Endodermal cell (in vitro differentiated cells): ENCODE measurements at regions not wholly inside any gene's neighbourhood (a gene's known extent, or its start where the extent isn't known, plus 50 kb on each side); places are given as distances from the start of the nearest gene placed in this dataset.

ENCODE experiments used
- DNase-seq: peaks from one replicate; pipeline ENCODE4 v3.0.0-alpha.2; 2017
- H3K27ac ChIP-seq: 2 replicates; pipeline ENCODE4 v1.5.1; 2013; ENCODE audit warnings: mild to moderate bottlenecking, low read depth, low read length, moderate library complexity
- H3K27me3 ChIP-seq: 2 replicates; pipeline ENCODE4 v1.6.1; 2013; ENCODE audit warnings: mild to moderate bottlenecking, low read length, moderate library complexity; ENCODE audit not compliant: insufficient read depth, control insufficient read depth, poor library complexity, severe bottlenecking
- H3K36me3 ChIP-seq: 2 replicates; pipeline ENCODE4 v1.7.0; 2013; ENCODE audit warnings: mild to moderate bottlenecking, low read length, moderate library complexity; ENCODE audit not compliant: control insufficient read depth, insufficient read depth
- H3K4me1 ChIP-seq: one replicate; pipeline ENCODE4 v1.7.0; 2013; ENCODE audit warnings: low read length; ENCODE audit not compliant: control insufficient read depth, insufficient read depth
- H3K4me3 ChIP-seq: 2 replicates; pipeline ENCODE4 v1.5.1; 2013; ENCODE audit warnings: mild to moderate bottlenecking, low read length, moderate library complexity
- H3K9ac ChIP-seq: 2 replicates; pipeline ENCODE4 v1.6.1; 2013; ENCODE audit warnings: mild to moderate bottlenecking, low read length, moderate library complexity; ENCODE audit not compliant: poor library complexity, severe bottlenecking; ENCODE audit errors: extremely low read depth
- H3K9me3 ChIP-seq: 2 replicates; pipeline ENCODE4 v1.6.1; 2013; ENCODE audit warnings: mild to moderate bottlenecking, low read length, moderate library complexity; ENCODE audit not compliant: control insufficient read depth
- H3K27ac Mint-ChIP-seq: 2 replicates; pipeline ENCODE4 v1.8.0; 2020; ENCODE audit warnings: mixed read lengths
- H3K27me3 Mint-ChIP-seq: 2 replicates; pipeline ENCODE4 v1.8.0; 2021; ENCODE audit warnings: mild to moderate bottlenecking, mixed read lengths; ENCODE audit not compliant: insufficient read depth
- H3K36me3 Mint-ChIP-seq: 2 replicates; pipeline ENCODE4 v1.8.0; 2020; ENCODE audit warnings: low read depth, mixed read lengths
- H3K4me1 Mint-ChIP-seq: 2 replicates; pipeline ENCODE4 v1.8.0; 2020; ENCODE audit warnings: mixed read lengths
- H3K4me3 Mint-ChIP-seq: 2 replicates; pipeline ENCODE4 v1.8.0; 2020; ENCODE audit warnings: mild to moderate bottlenecking, moderate library complexity, mixed read lengths
- H3K9me3 Mint-ChIP-seq: 2 replicates; pipeline ENCODE4 v1.8.0; 2020; ENCODE audit warnings: mild to moderate bottlenecking, mixed read lengths
- CTCF ChIP-seq: fragments of 200-600 bp; sonication (generic); conservative IDR thresholded peaks from 2 replicates; pipeline ENCODE4 v1.5.0; 2021; ENCODE audit warnings: antibody characterized with exemption, mild to moderate bottlenecking
- WGBS, 2 experiments: methylation state at CpG; one replicate each; pipeline versions ENCODE4 v1.1.5 to v1.1.7; 2013; ENCODE audit warnings: missing lambda C conversion rate in 2 of 2, mixed read lengths in 1 of 2; ENCODE audit not compliant: insufficient coverage in 1 of 2, insufficient read length in 1 of 2; 5-methylcytosine and 5-hydroxymethylcytosine counted together

- 60 to 100% methylated on average over 1 of the region's 1 CpG for WGBS, 2 experiments
- Histone ChIP-seq H3K36me3 (no peaks in the 10 kb centered on the region), H3K4me3 (no peak overlapping the region), H3K9me3 (no peaks in the 10 kb centered on the region), H3K4me1 (peaks cover 3% of the 10 kb centered on the region), H3K27me3 (no peaks in the 10 kb centered on the region), H3K27ac (no peak overlapping the region), H3K9ac (no peak overlapping the region)
- no peaks in the 10 kb centered on the region for H3K9me3 Mint-ChIP-seq
- no peak for DNase-seq
- no peak for TF ChIP-seq CTCF
- no peak overlapping the region for H3K4me3 Mint-ChIP-seq
- no peaks in the 10 kb centered on the region for H3K36me3 Mint-ChIP-seq
- H3K27me3 Mint-ChIP-seq, result no peaks in the 10 kb centered on the region
- H3K27ac Mint-ChIP-seq, result no peak overlapping the region
- H3K4me1 Mint-ChIP-seq, result no peaks in the 10 kb centered on the region
Measured at GRCh38 chr6:132909742-132910141, 95.4 kb downstream of the RPS12 start.

GRCh38 chr6:132910759-132911158 lies 96.4 kb downstream of the RPS12 start:
- 74 to 94% methylated on average over 1 of the region's 2 CpGs for WGBS, 2 experiments
- H3K27me3 ChIP-seq, result no peaks in the 10 kb centered on the region
- H3K9ac ChIP-seq, result no peak overlapping the region
- DNase-seq, result no peak
- no peaks in the 10 kb centered on the region for H3K9me3 ChIP-seq
- no peaks in the 10 kb centered on the region for H3K9me3 Mint-ChIP-seq
- no peaks in the 10 kb centered on the region for H3K36me3 Mint-ChIP-seq
- peaks cover 3% of the 10 kb centered on the region for H3K4me1 ChIP-seq
- H3K36me3 ChIP-seq, result no peaks in the 10 kb centered on the region
- no peak overlapping the region for H3K27ac Mint-ChIP-seq
- no peak overlapping the region for H3K4me3 Mint-ChIP-seq
- H3K27ac ChIP-seq, result no peak overlapping the region
- H3K4me1 Mint-ChIP-seq, result no peaks in the 10 kb centered on the region
- TF ChIP-seq CTCF, result no peak
- no peak overlapping the region for H3K4me3 ChIP-seq
- no peaks in the 10 kb centered on the region for H3K27me3 Mint-ChIP-seq

- no peak for TF ChIP-seq CTCF
- H3K9me3 ChIP-seq, result no peaks in the 10 kb centered on the region
- H3K4me1 ChIP-seq, result no peaks in the 10 kb centered on the region
- no peaks in the 10 kb centered on the region for H3K9me3 Mint-ChIP-seq
- H3K4me1 Mint-ChIP-seq, result peaks cover 2% of the 10 kb centered on the region
- no peak overlapping the region for H3K27ac ChIP-seq
- H3K36me3 ChIP-seq, result no peaks in the 10 kb centered on the region
- H3K27ac Mint-ChIP-seq, result no peak overlapping the region
- no peaks in the 10 kb centered on the region for H3K36me3 Mint-ChIP-seq
- H3K9ac ChIP-seq, result no peak overlapping the region
- H3K27me3 Mint-ChIP-seq, result no peaks in the 10 kb centered on the region
- WGBS, 2 experiments, result 75 to 83% methylated on average over 4 of the region's 4 CpGs
- H3K27me3 ChIP-seq, result no peaks in the 10 kb centered on the region
- no peak overlapping the region for H3K4me3 Mint-ChIP-seq
- no peak for DNase-seq
- H3K4me3 ChIP-seq, result no peak overlapping the region
Measured at GRCh38 chr6:132919045-132919860, 104.9 kb downstream of the RPS12 start.
